GM23338 (cell line): ENCODE measurements at regions not wholly inside any gene's neighbourhood (a gene's known extent, or its start where the extent isn't known, plus 50 kb on each side); places are given as distances from the start of the nearest gene placed in this dataset.

Experiments used
- ATAC-seq: fragments of 200-7000 bp; cut with Tn5 transposase; 3 replicates; pipeline ENCODE4 v1.9.1; 2020
- DNase-seq: peaks from one replicate; pipeline ENCODE4 v3.0.0-alpha.2; 2015; ENCODE audit warnings: low spot score
- H2AFZ ChIP-seq: fragments of 200-600 bp; sonication (generic); 2 replicates; pipeline ENCODE4 v1.8.0; 2016; ENCODE audit warnings: antibody characterized with exemption, mild to moderate bottlenecking, moderate library complexity
- H3F3A ChIP-seq: fragments of 200-600 bp; sonication (generic); replicated peaks from 2 replicates; pipeline ENCODE4 v1.8.0; 2017; ENCODE audit warnings: antibody characterized with exemption, mixed run types, low read depth
- H3K27ac ChIP-seq: fragments of 200-600 bp; sonication (generic); 2 replicates; pipeline ENCODE4 v1.6.1; 2016; ENCODE audit warnings: low read depth
- H3K27me3 ChIP-seq: fragments of 200-600 bp; sonication (generic); 2 replicates; pipeline ENCODE4 v1.8.0; 2016; ENCODE audit warnings: mild to moderate bottlenecking, mixed run types, moderate library complexity; ENCODE audit not compliant: insufficient read depth
- H3K36me3 ChIP-seq: fragments of 200-600 bp; sonication (generic); 2 replicates; pipeline ENCODE4 v1.8.0; 2016; ENCODE audit warnings: mild to moderate bottlenecking; ENCODE audit not compliant: insufficient read depth
- H3K4me1 ChIP-seq: fragments of 200-600 bp; sonication (generic); 2 replicates; pipeline ENCODE4 v1.8.0; 2016; ENCODE audit warnings: mild to moderate bottlenecking, moderate library complexity; ENCODE audit not compliant: insufficient read depth
- H3K4me2 ChIP-seq: fragments of 200-600 bp; sonication (generic); 2 replicates; pipeline ENCODE4 v1.7.1; 2017; ENCODE audit warnings: mixed run types
- H3K4me3 ChIP-seq: fragments of 200-600 bp; sonication (generic); 2 replicates; pipeline ENCODE4 v1.6.1; 2016; ENCODE audit warnings: mixed run types
- H3K79me2 ChIP-seq: fragments of 200-600 bp; sonication (generic); replicated peaks from 2 replicates; pipeline ENCODE4 v1.8.0; 2017; ENCODE audit warnings: mild to moderate bottlenecking; ENCODE audit not compliant: insufficient read depth
- H3K9me2 ChIP-seq: fragments of 200-600 bp; sonication (generic); 2 replicates; pipeline ENCODE4 v1.8.0; 2017; ENCODE audit not compliant: insufficient read depth
- H4K20me1 ChIP-seq: fragments of 200-600 bp; sonication (generic); replicated peaks from 2 replicates; pipeline ENCODE4 v1.8.0; 2017; ENCODE audit warnings: mild to moderate bottlenecking; ENCODE audit not compliant: insufficient read depth
- H3K27ac Mint-ChIP-seq: 2 replicates; pipeline ENCODE4 v1.8.0; 2020; ENCODE audit warnings: inconsistent platforms, mild to moderate bottlenecking, moderate library complexity, mixed read lengths
- H3K27me3 Mint-ChIP-seq: 3 replicates; pipeline ENCODE4 v1.8.0; 2022; ENCODE audit warnings: low read depth, mild to moderate bottlenecking, moderate library complexity, mixed read lengths, inconsistent platforms; ENCODE audit not compliant: insufficient read depth, poor library complexity
- H3K36me3 Mint-ChIP-seq: 3 replicates; pipeline ENCODE4 v1.8.0; 2021; ENCODE audit warnings: low read depth, mild to moderate bottlenecking, inconsistent platforms, moderate library complexity, mixed read lengths
- H3K4me1 Mint-ChIP-seq: 3 replicates; pipeline ENCODE4 v1.8.0; 2020; ENCODE audit warnings: mild to moderate bottlenecking, inconsistent platforms, mixed read lengths
- H3K4me3 Mint-ChIP-seq: 3 replicates; pipeline ENCODE4 v1.8.0; 2021; ENCODE audit warnings: moderate library complexity, mild to moderate bottlenecking, inconsistent platforms, mixed read lengths
- H3K9me3 Mint-ChIP-seq: 3 replicates; pipeline ENCODE4 v1.8.0; 2020; ENCODE audit warnings: moderate library complexity, mild to moderate bottlenecking, inconsistent platforms, mixed read lengths
- CREB1 ChIP-seq: fragments of 250-450 bp; sonication (Bioruptor Pico); IDR thresholded peaks from 2 replicates; pipeline ENCODE4 v1.5.0; 2020; ENCODE audit warnings: low read depth, mild to moderate bottlenecking, moderate library complexity
- CTCF ChIP-seq, 2 experiments: fragments of 200-600 bp in 1 of 2; sonication (generic) in 1 of 2; conservative IDR thresholded peaks; 2 replicates each; pipeline versions ENCODE4 v1.5.1 to v1.6.1; 2016 to 2017; ENCODE audit warnings: antibody characterized with exemption in 2 of 2, low read depth in 2 of 2, mild to moderate bottlenecking in 2 of 2, moderate library complexity in 1 of 2
- ETS1 ChIP-seq: IDR thresholded peaks from 2 replicates; pipeline ENCODE4 v1.6.1; 2016; ENCODE audit warnings: antibody characterized with exemption
- EZH2 ChIP-seq: fragments of 200-600 bp; sonication (generic); IDR thresholded peaks from one replicate; pipeline ENCODE4 v1.8.0; 2017; ENCODE audit warnings: antibody characterized with exemption, mild to moderate bottlenecking, low read depth; ENCODE audit not compliant: unreplicated experiment
- EZH2phosphoT487 ChIP-seq: fragments of 200-600 bp; sonication (generic); IDR thresholded peaks from one replicate; pipeline ENCODE4 v1.8.1; 2018; ENCODE audit warnings: antibody characterized with exemption; ENCODE audit not compliant: unreplicated experiment
- JUNB ChIP-seq: IDR thresholded peaks from one replicate; pipeline ENCODE4 v1.6.1; 2016; ENCODE audit warnings: antibody characterized with exemption; ENCODE audit not compliant: unreplicated experiment
- NANOG ChIP-seq: IDR thresholded peaks from 2 replicates; pipeline ENCODE4 v1.6.1; 2016; ENCODE audit warnings: antibody characterized with exemption, borderline replicate concordance
- POLR2AphosphoS5 ChIP-seq: IDR thresholded peaks from 2 replicates; pipeline ENCODE4 v1.6.1; 2016; ENCODE audit warnings: antibody characterized with exemption, low read depth
- REST ChIP-seq: IDR thresholded peaks from one replicate; pipeline ENCODE4 v1.6.1; 2018; ENCODE audit warnings: antibody characterized with exemption; ENCODE audit not compliant: unreplicated experiment
- STAT1 ChIP-seq: IDR thresholded peaks from one replicate; pipeline ENCODE4 v1.6.1; 2016; ENCODE audit warnings: antibody characterized with exemption; ENCODE audit not compliant: unreplicated experiment
- ZNF114 ChIP-seq: fragments of 250-450 bp; sonication (Bioruptor Pico); IDR thresholded peaks from 2 replicates; pipeline ENCODE4 v1.5.0; 2020; ENCODE audit warnings: mild to moderate bottlenecking, moderate library complexity
- ZNF331 ChIP-seq: fragments of 250-450 bp; sonication (Bioruptor Pico); IDR thresholded peaks from 2 replicates; pipeline ENCODE4 v1.5.0; 2020; ENCODE audit warnings: low read depth, mild to moderate bottlenecking, moderate library complexity
- ZNF462 ChIP-seq: fragments of 250-450 bp; sonication (Bioruptor Pico); IDR thresholded peaks from 2 replicates; pipeline ENCODE4 v1.5.0; 2020; ENCODE audit warnings: mild to moderate bottlenecking, moderate library complexity

GRCh38 chr4:139607502-139608060, 51.6 kb upstream of the SETD7 start:
- ATAC-seq = no peak
- Histone ChIP-seq H3K79me2 (no peaks in the 10 kb centered on the region), H2AFZ (peak overlapping the region; percentile 49; the same call in 1 of the 2 replicates), H3K4me2 (no peak overlapping the region), H3K27me3 (no peaks in the 10 kb centered on the region), H3K9me2 (no peaks in the 10 kb centered on the region), H3K4me1 (0 out of 2 replicates have a peak, but pooled peaks cover 6% of the 10 kb centered on the region), H3K36me3 (no peaks in the 10 kb centered on the region), H3K27ac (no peak overlapping the region), H3F3A (no peaks in the 10 kb centered on the region), H3K4me3 (no peak overlapping the region), H4K20me1 (no peaks in the 10 kb centered on the region)
- H3K27me3 Mint-ChIP-seq = peaks cover 15% of the 10 kb centered on the region
- H3K4me1 Mint-ChIP-seq = peaks cover 11% of the 10 kb centered on the region
- H3K36me3 Mint-ChIP-seq = no peaks in the 10 kb centered on the region
- no peak overlapping the region for H3K4me3 Mint-ChIP-seq
- H3K27ac Mint-ChIP-seq = no peak overlapping the region
- H3K9me3 Mint-ChIP-seq = no peaks in the 10 kb centered on the region; the same call in 2 of the 3 replicates
- DNase-seq = no peak
- TF ChIP-seq CREB1 (CRISPR knock-in tag) = no peak
- no peak for TF ChIP-seq CTCF (conservative IDR thresholded peaks at IDR 0.05; ENCODE audit: low read depth in 2 of 2)
- no peak for TF ChIP-seq NANOG
- no peak for TF ChIP-seq JUNB
- no peak for TF ChIP-seq REST
- no peak for TF ChIP-seq ZNF114 (CRISPR knock-in tag)
- no peak for TF ChIP-seq ZNF462 (CRISPR knock-in tag)
- TF ChIP-seq ETS1 = no peak
- no peak for TF ChIP-seq EZH2
- no peak for TF ChIP-seq EZH2phosphoT487
- no peak for TF ChIP-seq ZNF331 (CRISPR knock-in tag)
- no peak for TF ChIP-seq POLR2AphosphoS5
- TF ChIP-seq STAT1 = no peak
